IPS-18a (cell line): ENCODE measurements at regions not wholly inside any gene's neighbourhood (a gene's known extent, or its start where the extent isn't known, plus 50 kb on each side); places are given as distances from the start of the nearest gene placed in this dataset.

Source experiments
- H3K27ac ChIP-seq: one replicate; pipeline ENCODE4 v1.5.1; 2013; ENCODE audit warnings: low read length
- H3K27me3 ChIP-seq: one replicate; pipeline ENCODE4 v1.6.1; 2013; ENCODE audit warnings: mild to moderate bottlenecking, low read length; ENCODE audit not compliant: control insufficient read depth, insufficient read depth
- H3K36me3 ChIP-seq: one replicate; pipeline ENCODE4 v1.6.1; 2013; ENCODE audit warnings: low read depth, low read length; ENCODE audit not compliant: control insufficient read depth
- H3K4me1 ChIP-seq: one replicate; pipeline ENCODE4 v1.6.1; 2013; ENCODE audit warnings: low read depth, low read length; ENCODE audit not compliant: control insufficient read depth
- H3K4me3 ChIP-seq: one replicate; pipeline ENCODE4 v1.5.1; 2013; ENCODE audit warnings: low read length
- H3K9ac ChIP-seq: one replicate; pipeline ENCODE4 v1.6.1; 2013; ENCODE audit warnings: mild to moderate bottlenecking, low read length, moderate library complexity
- H3K9me3 ChIP-seq: one replicate; pipeline ENCODE4 v1.6.1; 2013; ENCODE audit warnings: low read depth, low read length; ENCODE audit not compliant: control insufficient read depth

DNA sequence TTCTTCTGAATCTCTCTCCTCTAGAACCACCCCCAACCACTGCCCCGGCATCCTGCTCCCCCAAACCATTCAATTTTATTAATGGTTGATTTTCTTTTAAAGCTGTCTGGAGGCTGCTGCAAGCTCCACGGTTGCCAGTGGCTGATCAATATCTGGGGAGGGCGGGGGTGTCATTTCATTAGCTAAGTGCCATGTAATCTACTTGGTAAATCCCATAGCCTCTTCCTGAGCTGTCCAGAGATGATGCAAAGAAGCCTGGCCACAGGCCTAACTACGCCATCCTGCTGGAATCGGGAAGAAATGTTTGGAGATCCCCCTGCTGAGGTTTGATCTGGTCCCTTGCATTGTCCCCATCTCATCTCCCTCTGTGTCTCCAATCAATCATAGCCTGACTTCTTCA is 440.1 kb downstream of the MIAT start:
- Histone ChIP-seq H3K4me3 (no peak overlapping the region), H3K27me3 (peaks cover 10% of the 10 kb centered on the region), H3K27ac (no peak overlapping the region), H3K9me3 (no peaks in the 10 kb centered on the region), H3K4me1 (peaks cover 14% of the 10 kb centered on the region), H3K9ac (no peak overlapping the region), H3K36me3 (no peaks in the 10 kb centered on the region)

- Histone ChIP-seq H3K9me3 (no peaks in the 10 kb centered on the region), H3K27me3 (peaks cover 10% of the 10 kb centered on the region), H3K9ac (no peak overlapping the region), H3K36me3 (no peaks in the 10 kb centered on the region), H3K4me3 (no peak overlapping the region), H3K4me1 (peaks cover 14% of the 10 kb centered on the region), H3K27ac (no peak overlapping the region)
Measured at GRCh38 chr22:27097933-27098332, 440.5 kb downstream of the MIAT start.

- Histone ChIP-seq H3K4me1 (peaks cover 14% of the 10 kb centered on the region), H3K27ac (no peak overlapping the region), H3K27me3 (peaks cover 10% of the 10 kb centered on the region), H3K9me3 (no peaks in the 10 kb centered on the region), H3K36me3 (no peaks in the 10 kb centered on the region), H3K4me3 (no peak overlapping the region), H3K9ac (no peak overlapping the region)
Measured at GRCh38 chr22:27099946-27100722, 442.7 kb downstream of the MIAT start.

- Histone ChIP-seq H3K9me3 (no peaks in the 10 kb centered on the region), H3K36me3 (no peaks in the 10 kb centered on the region), H3K27me3 (peaks cover 10% of the 10 kb centered on the region), H3K27ac (no peak overlapping the region), H3K4me1 (peaks cover 14% of the 10 kb centered on the region), H3K4me3 (no peak overlapping the region), H3K9ac (no peak overlapping the region)
Measured at GRCh38 chr22:27100789-27101188, 443.4 kb downstream of the MIAT start.

- Histone ChIP-seq H3K27ac (no peak overlapping the region), H3K9ac (no peak overlapping the region), H3K36me3 (no peaks in the 10 kb centered on the region), H3K27me3 (peaks cover 10% of the 10 kb centered on the region), H3K4me1 (peaks cover 14% of the 10 kb centered on the region), H3K4me3 (no peak overlapping the region), H3K9me3 (no peaks in the 10 kb centered on the region)
Measured at GRCh38 chr22:27101288-27101687, 443.9 kb downstream of the MIAT start.

- Histone ChIP-seq H3K4me1 (peaks cover 14% of the 10 kb centered on the region), H3K9me3 (no peaks in the 10 kb centered on the region), H3K27me3 (peaks cover 10% of the 10 kb centered on the region), H3K4me3 (no peak overlapping the region), H3K9ac (no peak overlapping the region), H3K36me3 (no peaks in the 10 kb centered on the region), H3K27ac (no peak overlapping the region)
Measured at GRCh38 chr22:27104449-27104848, 447.1 kb downstream of the MIAT start.

DNA sequence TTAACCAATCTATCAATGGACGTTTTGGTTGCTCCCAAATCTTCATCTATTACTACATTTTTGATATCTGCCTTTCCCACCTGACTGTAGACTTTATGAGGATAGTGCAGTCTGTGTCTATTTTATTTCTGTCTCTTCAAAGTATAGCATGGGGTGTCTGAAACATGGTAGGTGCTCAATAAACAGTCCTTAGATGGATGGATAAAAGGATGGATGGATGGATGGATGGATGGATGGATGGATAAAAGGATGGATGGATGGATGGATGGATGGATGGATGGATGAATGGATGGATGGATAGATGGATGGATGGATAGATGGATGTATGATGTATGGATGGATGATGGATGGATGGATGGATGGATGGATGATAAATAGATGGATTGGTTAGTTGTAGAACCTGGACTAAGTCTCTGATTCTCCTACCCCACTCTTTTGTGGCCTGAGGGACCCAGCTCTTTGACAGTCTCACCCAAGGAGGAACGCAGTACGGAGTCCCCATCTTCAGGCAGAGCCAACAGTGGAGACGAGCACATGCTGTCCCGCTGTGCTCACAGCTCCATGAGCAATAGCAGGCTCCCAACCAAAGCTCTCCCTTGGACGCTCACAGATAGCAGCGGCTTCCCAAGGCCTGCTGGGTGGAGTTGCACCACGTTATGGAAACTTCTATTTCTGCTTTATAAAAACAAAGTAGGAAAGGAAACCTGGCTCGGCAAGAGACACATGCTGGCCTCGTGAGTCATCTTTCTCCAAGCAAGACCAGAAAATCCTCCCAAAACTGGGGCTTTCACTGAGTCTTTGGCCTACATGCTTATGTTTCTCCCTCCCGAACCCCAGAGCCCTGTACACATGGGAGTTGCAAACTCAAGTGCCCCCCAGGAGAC is 448.0 kb downstream of the MIAT start:
- peaks cover 7% of the 10 kb centered on the region for H3K4me1 ChIP-seq
- no peak overlapping the region for H3K27ac ChIP-seq
- H3K27me3 ChIP-seq, result peaks cover 10% of the 10 kb centered on the region
- no peaks in the 10 kb centered on the region for H3K36me3 ChIP-seq
- no peak overlapping the region for H3K4me3 ChIP-seq
- no peaks in the 10 kb centered on the region for H3K9me3 ChIP-seq
- no peak overlapping the region for H3K9ac ChIP-seq

- Histone ChIP-seq H3K9me3 (no peaks in the 10 kb centered on the region), H3K27me3 (no peaks in the 10 kb centered on the region), H3K4me3 (no peak overlapping the region), H3K36me3 (no peaks in the 10 kb centered on the region), H3K27ac (no peak overlapping the region), H3K9ac (no peak overlapping the region), H3K4me1 (peaks cover 3% of the 10 kb centered on the region)
Measured at GRCh38 chr22:27106985-27107384, 449.6 kb downstream of the MIAT start.

- peaks cover 3% of the 10 kb centered on the region for H3K4me1 ChIP-seq
Measured at GRCh38 chr22:27107386-27107785, 450.0 kb downstream of the MIAT start.

GRCh38 chr22:27107824-27108223 is 450.4 kb downstream of the MIAT start:
- Histone ChIP-seq H3K9ac (no peak overlapping the region), H3K4me3 (no peak overlapping the region), H3K9me3 (no peaks in the 10 kb centered on the region), H3K36me3 (no peaks in the 10 kb centered on the region), H3K4me1 (peaks cover 3% of the 10 kb centered on the region), H3K27ac (no peak overlapping the region), H3K27me3 (no peaks in the 10 kb centered on the region)

More at GRCh38 chr22:27107386-27107785, 450.0 kb downstream of the MIAT start:
- Histone ChIP-seq H3K27me3 (no peaks in the 10 kb centered on the region), H3K9me3 (no peaks in the 10 kb centered on the region), H3K9ac (no peak overlapping the region), H3K4me3 (no peak overlapping the region), H3K27ac (no peak overlapping the region), H3K36me3 (no peaks in the 10 kb centered on the region)

DNA sequence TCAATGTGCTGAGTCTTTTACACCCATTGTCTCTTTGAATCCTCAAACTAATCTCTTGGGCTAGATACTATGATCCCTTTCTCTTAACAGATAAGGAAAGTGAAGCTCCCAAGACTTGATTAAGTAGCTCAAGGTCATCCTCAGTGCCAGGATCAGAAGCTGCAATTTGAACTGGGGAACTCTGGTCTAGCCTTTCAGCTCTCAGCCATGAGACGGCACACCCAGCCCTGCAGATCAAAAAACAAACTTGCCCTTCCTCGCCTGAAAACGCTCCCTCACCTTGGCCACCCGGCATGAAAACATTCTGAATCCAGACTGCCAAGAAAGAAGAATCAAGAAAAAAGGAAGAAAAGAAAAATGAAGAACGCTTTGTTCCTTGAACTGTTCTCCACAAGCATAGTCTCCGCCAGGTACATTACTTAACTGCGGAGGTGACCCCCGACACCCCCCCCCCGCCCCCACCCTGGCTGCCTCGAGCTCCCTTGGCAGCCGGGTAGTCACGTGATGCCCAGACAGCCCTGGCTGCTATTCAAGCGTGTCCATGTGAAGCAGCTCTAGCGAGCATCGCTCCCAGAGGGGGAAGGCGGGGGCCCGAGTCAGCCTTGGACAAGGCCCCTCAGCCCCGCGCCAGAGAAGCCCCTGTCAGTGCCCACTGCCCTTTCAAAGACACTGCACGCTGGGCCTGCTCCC is 451.2 kb downstream of the MIAT start:
- no peaks in the 10 kb centered on the region for H3K27me3 ChIP-seq
- H3K36me3 ChIP-seq, result no peaks in the 10 kb centered on the region
- no peak overlapping the region for H3K4me3 ChIP-seq
- H3K4me1 ChIP-seq, result peaks cover 3% of the 10 kb centered on the region
- no peaks in the 10 kb centered on the region for H3K9me3 ChIP-seq
- H3K9ac ChIP-seq, result no peak overlapping the region
- H3K27ac ChIP-seq, result no peak overlapping the region
